ENCODE measurements at regions not wholly inside any gene's neighbourhood (a gene's known extent, or its start where the extent isn't known, plus 50 kb on each side); places are given as distances from the start of the nearest gene placed in this dataset.

GRCh38 chr3:115226844-115227445 is 79.9 kb upstream of the ZBTB20 start:
- POLR2A ChIA-PET (ENCODE audit: low non-redundant PET): no interaction called here
- DNase-seq (ENCODE audit: low spot score): no peak
- CTCF ChIA-PET: no interaction called here
- H3K9me3 ChIP-seq (ENCODE audit: low read depth, low read length, poor library complexity, severe bottlenecking): no peaks in the 10 kb centered on the region
- H3K4me3 ChIP-seq (ENCODE audit: low read depth, low read length, poor library complexity, severe bottlenecking): no peak overlapping the region
- TF ChIP-seq CTCF (conservative IDR thresholded peaks at IDR 0.05; ENCODE audit: low read depth, low read length) (no peak), EZH2 (IDR thresholded peaks at IDR 0.05; ENCODE audit: borderline replicate concordance, low read depth, low read length, poor library complexity, severe bottlenecking) (no peak)
- no peak overlapping the region for H3K27ac ChIP-seq (ENCODE audit: low read depth, low read length, poor library complexity, severe bottlenecking)
- no peaks in the 10 kb centered on the region for H3K27me3 ChIP-seq (replicated peaks; ENCODE audit: insufficient read depth, low read depth, low read length, poor library complexity)
- no TSS peak for BruUV-seq (replicated peaks)
- no peaks in the 10 kb centered on the region for H3K36me3 ChIP-seq (ENCODE audit: insufficient read depth, low read length, poor library complexity, severe bottlenecking)
- H3K4me1 ChIP-seq (ENCODE audit: insufficient read depth, low read length, poor library complexity, severe bottlenecking): no peaks in the 10 kb centered on the region
- intact Hi-C loops (cut with micrococcal nuclease; ENCODE audit: unreplicated experiment): no loop called here

GRCh38 chr3:115227461-115227860 is 80.4 kb upstream of the ZBTB20 start:
- DNase-seq (ENCODE audit: low spot score): no peak
- Histone ChIP-seq H3K27ac (ENCODE audit: low read depth, low read length, poor library complexity, severe bottlenecking) (no peak overlapping the region), H3K4me1 (ENCODE audit: insufficient read depth, low read length, poor library complexity, severe bottlenecking) (no peaks in the 10 kb centered on the region), H3K36me3 (ENCODE audit: insufficient read depth, low read length, poor library complexity, severe bottlenecking) (no peaks in the 10 kb centered on the region), H3K4me3 (ENCODE audit: low read depth, low read length, poor library complexity, severe bottlenecking) (no peak overlapping the region), H3K9me3 (ENCODE audit: low read depth, low read length, poor library complexity, severe bottlenecking) (no peaks in the 10 kb centered on the region), H3K27me3 (replicated peaks; ENCODE audit: insufficient read depth, low read depth, low read length, poor library complexity) (no peaks in the 10 kb centered on the region)
- intact Hi-C loops (cut with micrococcal nuclease; ENCODE audit: unreplicated experiment): no loop called here
- ChIA-PET CTCF (no interaction called here), POLR2A (ENCODE audit: low non-redundant PET) (no interaction called here)
- no TSS peak for BruUV-seq (replicated peaks)
- TF ChIP-seq CTCF (conservative IDR thresholded peaks at IDR 0.05; ENCODE audit: low read depth, low read length): no peak
- TF ChIP-seq EZH2 (IDR thresholded peaks at IDR 0.05; ENCODE audit: borderline replicate concordance, low read depth, low read length, poor library complexity, severe bottlenecking): no peak

- no peaks in the 10 kb centered on the region for H3K9me3 ChIP-seq (ENCODE audit: low read depth, low read length, poor library complexity, severe bottlenecking)
- no peak overlapping the region for H3K4me3 ChIP-seq (ENCODE audit: low read depth, low read length, poor library complexity, severe bottlenecking)
- no TSS peak for BruUV-seq (replicated peaks)
- H3K36me3 ChIP-seq (ENCODE audit: insufficient read depth, low read length, poor library complexity, severe bottlenecking): no peaks in the 10 kb centered on the region
- H3K4me1 ChIP-seq (ENCODE audit: insufficient read depth, low read length, poor library complexity, severe bottlenecking): no peaks in the 10 kb centered on the region
- intact Hi-C loops (cut with micrococcal nuclease; ENCODE audit: unreplicated experiment): no loop called here
- ChIA-PET POLR2A (ENCODE audit: low non-redundant PET) (no interaction called here), CTCF (no interaction called here)
- no peak overlapping the region for H3K27ac ChIP-seq (ENCODE audit: low read depth, low read length, poor library complexity, severe bottlenecking)
- DNase-seq (ENCODE audit: low spot score): no peak
- TF ChIP-seq EZH2 (IDR thresholded peaks at IDR 0.05; ENCODE audit: borderline replicate concordance, low read depth, low read length, poor library complexity, severe bottlenecking) (no peak), CTCF (conservative IDR thresholded peaks at IDR 0.05; ENCODE audit: low read depth, low read length) (no peak)
- no peaks in the 10 kb centered on the region for H3K27me3 ChIP-seq (replicated peaks; ENCODE audit: insufficient read depth, low read depth, low read length, poor library complexity)
Measured at GRCh38 chr3:115228266-115228665, 81.2 kb upstream of the ZBTB20 start.

Data from A673 (cell line).